Hematopoietic multipotent progenitor cell (in vitro differentiated cells): ENCODE measurements at regions not wholly inside any gene's neighbourhood (a gene's known extent, or its start where the extent isn't known, plus 50 kb on each side); places are given as distances from the start of the nearest gene placed in this dataset.

ENCODE experiments used
- DNase-seq, 3 donors: peaks; one replicate each; pipeline ENCODE4 v3.0.0-alpha.2; 2011 to 2015; ENCODE audit warnings: low read depth in 2 of 3, low spot score in 2 of 3

- DNase-seq, result no peak
Measured at GRCh38 chr5:60387051-60387440, 312.9 kb downstream of the DEPDC1B start.

GRCh38 chr5:60386436-60387050, 313.4 kb downstream of the DEPDC1B start:
- DNase-seq, result no peak

- DNase-seq, result peak in 2 of 3 donors; percentile 9 to 45
Measured at GRCh38 chr5:60382716-60383115, 317.2 kb downstream of the DEPDC1B start.

- DNase-seq, result no peak
Measured at GRCh38 chr5:60379907-60380306, 320.1 kb downstream of the DEPDC1B start.

- no peak for DNase-seq
Measured at GRCh38 chr5:60377826-60378225, 322.1 kb downstream of the DEPDC1B start.

- no peak for DNase-seq
Measured at GRCh38 chr5:60376860-60377259, 323.1 kb downstream of the DEPDC1B start.

GRCh38 chr5:60374409-60374808, 325.6 kb downstream of the DEPDC1B start:
- DNase-seq, result no peak

- no peak for DNase-seq
Measured at GRCh38 chr5:60372786-60373185, 327.2 kb downstream of the DEPDC1B start.

- no peak for DNase-seq
Measured at GRCh38 chr5:60371065-60371464, 328.9 kb downstream of the DEPDC1B start.

- DNase-seq, result no peak
Measured at GRCh38 chr5:60370508-60370907, 329.5 kb downstream of the DEPDC1B start.

GRCh38 chr5:60369391-60369790, 330.6 kb downstream of the DEPDC1B start:
- DNase-seq, result no peak

GRCh38 chr5:60368100-60368499, 331.9 kb downstream of the DEPDC1B start:
- DNase-seq, result no peak

GRCh38 chr5:60366489-60366888, 333.5 kb downstream of the DEPDC1B start:
- no peak for DNase-seq

- no peak for DNase-seq
Measured at GRCh38 chr5:60365001-60365400, 335.0 kb downstream of the DEPDC1B start.

GRCh38 chr5:60362158-60362557, 337.8 kb downstream of the DEPDC1B start:
- DNase-seq, result no peak

GRCh38 chr5:60360355-60360754, 339.6 kb downstream of the DEPDC1B start:
- no peak for DNase-seq

GRCh38 chr5:60357302-60357701, 342.7 kb downstream of the DEPDC1B start:
- no peak for DNase-seq

GRCh38 chr5:60356745-60357144, 343.2 kb downstream of the DEPDC1B start:
- no peak for DNase-seq

- DNase-seq, result no peak
Measured at GRCh38 chr5:60355181-60355580, 344.8 kb downstream of the DEPDC1B start.

- DNase-seq, result no peak
Measured at GRCh38 chr5:60354311-60354710, 345.7 kb downstream of the DEPDC1B start.

GRCh38 chr5:60352992-60353599, 346.9 kb downstream of the DEPDC1B start:
- DNase-seq, result peak in 2 of 3 donors; percentile 1 to 48

- no peak for DNase-seq
Measured at GRCh38 chr5:60350794-60351193, 349.2 kb downstream of the DEPDC1B start.
